Endothelial cell (in vitro differentiated cells): ENCODE measurements at regions not wholly inside any gene's neighbourhood (a gene's known extent, or its start where the extent isn't known, plus 50 kb on each side); places are given as distances from the start of the nearest gene placed in this dataset.
"Not testable (repeated sequence)": the region's sequence is repeated elsewhere in the genome, so short reads cannot be mapped to it uniquely, and the experiment has no call there.

Experiments used
- DNase-seq: peaks from one replicate; pipeline ENCODE4 v3.0.0; 2021; ENCODE audit warnings: low spot score
- H3K27ac Mint-ChIP-seq: one replicate; pipeline ENCODE4 v1.8.0; 2021; ENCODE audit warnings: mixed read lengths, inconsistent platforms; ENCODE audit not compliant: unreplicated experiment
- H3K27me3 Mint-ChIP-seq: one replicate; pipeline ENCODE4 v1.8.0; 2021; ENCODE audit warnings: mild to moderate bottlenecking, moderate library complexity, mixed read lengths, inconsistent platforms; ENCODE audit not compliant: unreplicated experiment
- H3K36me3 Mint-ChIP-seq: one replicate; pipeline ENCODE4 v1.8.0; 2021; ENCODE audit warnings: mild to moderate bottlenecking, low read depth, mixed read lengths, inconsistent platforms; ENCODE audit not compliant: unreplicated experiment
- H3K4me1 Mint-ChIP-seq: one replicate; pipeline ENCODE4 v1.8.0; 2021; ENCODE audit warnings: mild to moderate bottlenecking, mixed read lengths, inconsistent platforms; ENCODE audit not compliant: unreplicated experiment
- H3K4me3 Mint-ChIP-seq: one replicate; pipeline ENCODE4 v1.8.0; 2021; ENCODE audit warnings: mild to moderate bottlenecking, mixed read lengths, inconsistent platforms; ENCODE audit not compliant: unreplicated experiment
- H3K9me3 Mint-ChIP-seq: one replicate; pipeline ENCODE4 v1.8.0; 2021; ENCODE audit warnings: mixed read lengths, inconsistent platforms; ENCODE audit not compliant: unreplicated experiment
- TF ChIP-seq, protein P1 (sequence below): fragments of 200-600 bp; sonication (generic); IDR thresholded peaks from one replicate; pipeline ENCODE4 v1.5.0; 2021; ENCODE audit warnings: antibody characterized with exemption; ENCODE audit not compliant: unreplicated experiment

DNA sequence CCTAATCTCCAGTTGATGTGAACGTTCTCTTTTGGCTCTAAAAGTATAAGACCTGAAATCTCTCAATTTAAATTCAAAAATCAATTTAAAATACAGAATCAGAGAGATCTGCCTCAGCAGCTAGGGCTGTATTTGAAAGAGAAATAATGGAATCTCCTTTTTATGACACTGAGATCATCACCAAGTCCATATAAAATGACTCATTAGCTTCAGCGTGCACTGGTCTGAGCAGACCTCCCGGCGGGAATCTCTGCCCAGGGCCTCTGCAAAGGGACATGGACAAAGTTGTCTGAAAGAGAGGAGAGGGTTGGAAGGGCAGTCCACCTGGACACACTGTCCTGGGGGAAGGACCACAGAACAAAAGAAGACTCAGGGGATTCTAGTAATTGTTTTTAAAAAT is 855.6 kb downstream of the EFNB2 start:
- H3K27me3 Mint-ChIP-seq = no peaks in the 10 kb centered on the region
- H3K4me3 Mint-ChIP-seq = no peak overlapping the region
- no peak overlapping the region for H3K27ac Mint-ChIP-seq
- no peaks in the 10 kb centered on the region for H3K9me3 Mint-ChIP-seq
- H3K4me1 Mint-ChIP-seq = no peaks in the 10 kb centered on the region
- TF ChIP-seq, protein P1, sequence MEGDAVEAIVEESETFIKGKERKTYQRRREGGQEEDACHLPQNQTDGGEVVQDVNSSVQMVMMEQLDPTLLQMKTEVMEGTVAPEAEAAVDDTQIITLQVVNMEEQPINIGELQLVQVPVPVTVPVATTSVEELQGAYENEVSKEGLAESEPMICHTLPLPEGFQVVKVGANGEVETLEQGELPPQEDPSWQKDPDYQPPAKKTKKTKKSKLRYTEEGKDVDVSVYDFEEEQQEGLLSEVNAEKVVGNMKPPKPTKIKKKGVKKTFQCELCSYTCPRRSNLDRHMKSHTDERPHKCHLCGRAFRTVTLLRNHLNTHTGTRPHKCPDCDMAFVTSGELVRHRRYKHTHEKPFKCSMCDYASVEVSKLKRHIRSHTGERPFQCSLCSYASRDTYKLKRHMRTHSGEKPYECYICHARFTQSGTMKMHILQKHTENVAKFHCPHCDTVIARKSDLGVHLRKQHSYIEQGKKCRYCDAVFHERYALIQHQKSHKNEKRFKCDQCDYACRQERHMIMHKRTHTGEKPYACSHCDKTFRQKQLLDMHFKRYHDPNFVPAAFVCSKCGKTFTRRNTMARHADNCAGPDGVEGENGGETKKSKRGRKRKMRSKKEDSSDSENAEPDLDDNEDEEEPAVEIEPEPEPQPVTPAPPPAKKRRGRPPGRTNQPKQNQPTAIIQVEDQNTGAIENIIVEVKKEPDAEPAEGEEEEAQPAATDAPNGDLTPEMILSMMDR = no peak
- no peak for DNase-seq
- H3K36me3 Mint-ChIP-seq = no peaks in the 10 kb centered on the region

DNA sequence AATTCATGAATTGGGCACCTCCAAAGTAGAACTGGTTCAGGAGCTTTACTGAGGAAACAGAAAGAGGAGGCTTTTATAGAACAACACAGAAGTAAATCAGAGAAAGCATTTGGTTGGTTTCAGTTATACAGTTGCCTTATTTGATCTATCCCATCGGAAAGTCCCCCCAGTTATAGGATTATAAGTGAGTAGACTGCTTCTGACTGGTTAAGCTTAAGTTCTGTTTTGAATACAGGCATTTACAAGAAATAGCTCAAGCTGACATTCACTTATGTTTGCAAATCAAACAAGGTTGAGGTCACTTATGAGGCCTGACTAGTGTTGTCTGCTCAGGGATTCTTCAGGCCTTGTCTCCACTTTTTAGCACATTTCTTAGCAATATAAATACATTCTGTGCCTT is 857.4 kb downstream of the EFNB2 start:
- TF ChIP-seq, protein P1 = no peak
- Mint-ChIP-seq H3K9me3 (no peaks in the 10 kb centered on the region), H3K4me1 (no peaks in the 10 kb centered on the region), H3K4me3 (no peak overlapping the region), H3K27ac (no peak overlapping the region), H3K27me3 (no peaks in the 10 kb centered on the region), H3K36me3 (no peaks in the 10 kb centered on the region)
- DNase-seq = no peak

DNA sequence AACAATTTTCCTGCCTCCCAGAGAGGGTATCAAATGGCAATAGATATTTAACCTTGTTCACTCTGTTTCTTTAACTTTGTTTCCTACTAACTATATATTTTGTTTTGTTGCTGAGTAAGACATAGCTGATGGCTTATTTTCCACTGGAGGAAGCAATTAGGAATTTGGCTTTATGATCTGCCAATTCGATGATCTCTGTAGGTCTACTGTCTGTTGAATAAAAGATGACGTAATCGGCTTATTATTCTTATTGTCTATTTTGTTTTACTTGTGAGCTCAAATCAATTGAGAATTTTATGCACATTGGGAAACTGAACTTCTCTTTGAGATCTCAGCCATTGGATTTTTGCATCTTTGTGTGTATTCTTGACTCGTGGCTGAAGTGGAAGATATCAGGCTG is 862.6 kb downstream of the EFNB2 start:
- DNase-seq = no peak
- Mint-ChIP-seq H3K9me3 (no peaks in the 10 kb centered on the region), H3K4me3 (no peak overlapping the region)

DNA sequence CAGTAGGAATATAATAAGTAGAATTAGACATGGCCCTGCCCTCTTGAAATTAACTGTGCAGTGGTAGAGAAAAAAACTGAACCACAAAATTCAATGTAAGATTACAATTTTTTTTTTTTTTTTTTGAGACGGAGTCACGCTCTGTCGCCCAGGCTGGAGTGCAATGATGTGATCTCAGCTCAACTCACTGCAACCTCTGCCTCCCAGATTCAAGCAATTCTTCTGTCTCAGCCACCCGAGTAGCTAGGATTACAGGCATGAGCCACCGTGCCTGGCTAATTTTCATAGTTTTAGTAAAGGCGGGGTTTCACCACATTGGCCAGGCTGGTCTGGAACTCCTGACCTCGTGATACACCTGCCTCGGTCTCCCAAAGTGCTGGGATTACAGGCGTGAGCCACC is 864.3 kb downstream of the EFNB2 start:
- not testable (repeated sequence) for H3K36me3 Mint-ChIP-seq, DNase-seq, H3K27ac Mint-ChIP-seq, H3K4me3 Mint-ChIP-seq, H3K27me3 Mint-ChIP-seq, H3K4me1 Mint-ChIP-seq, H3K9me3 Mint-ChIP-seq

More for the DNA sequence above, 862.6 kb downstream of the EFNB2 start:
- H3K36me3 Mint-ChIP-seq = no peaks in the 10 kb centered on the region
- TF ChIP-seq, protein P1 = no peak
- H3K27ac Mint-ChIP-seq = no peak overlapping the region
- no peaks in the 10 kb centered on the region for H3K27me3 Mint-ChIP-seq
- no peaks in the 10 kb centered on the region for H3K4me1 Mint-ChIP-seq

DNA sequence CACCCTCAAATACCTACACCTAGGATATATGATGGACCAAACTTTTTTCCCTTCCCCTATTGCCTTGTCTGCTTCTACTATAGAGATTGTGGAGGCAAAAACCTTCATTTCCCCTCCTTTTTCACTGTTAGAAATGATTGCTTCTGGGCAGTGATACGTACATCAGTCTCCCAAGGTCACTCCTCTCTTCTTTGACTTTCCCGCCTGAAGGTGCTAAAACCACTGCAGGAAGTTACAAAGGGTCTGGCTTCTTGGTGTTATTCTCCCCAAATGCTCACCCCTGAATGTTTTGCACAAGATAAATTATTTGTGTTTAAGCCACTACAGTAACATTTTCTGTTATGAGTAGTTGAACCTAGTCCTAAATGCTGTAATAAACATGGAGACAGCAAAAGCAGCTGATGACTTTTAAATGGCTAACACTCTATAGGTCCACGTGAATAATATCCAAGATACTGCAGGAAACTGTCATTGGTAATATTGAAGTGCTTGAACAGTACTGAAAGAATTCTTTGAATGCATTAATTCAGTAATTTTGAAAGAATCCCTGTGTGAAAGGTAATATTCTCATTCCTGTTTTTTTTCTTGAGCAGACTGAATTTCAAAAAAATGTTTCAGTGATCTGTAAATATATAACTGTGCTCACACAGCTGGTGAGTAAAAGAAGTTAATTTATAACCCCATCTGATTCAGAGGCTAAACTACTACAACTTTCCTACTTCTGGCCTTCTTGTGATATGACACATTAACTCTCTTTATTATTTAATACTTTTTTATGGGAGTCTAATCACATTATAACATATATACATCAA is 865.1 kb downstream of the EFNB2 start:
- DNase-seq = no peak
- no peaks in the 10 kb centered on the region for H3K36me3 Mint-ChIP-seq
- no peaks in the 10 kb centered on the region for H3K4me1 Mint-ChIP-seq
- H3K27me3 Mint-ChIP-seq = no peaks in the 10 kb centered on the region
- H3K27ac Mint-ChIP-seq = no peak overlapping the region
- TF ChIP-seq, protein P1 = no peak
- no peak overlapping the region for H3K4me3 Mint-ChIP-seq
- H3K9me3 Mint-ChIP-seq = no peaks in the 10 kb centered on the region
